Trophoblast cell (in vitro differentiated cells and primary cell): ENCODE measurements at regions not wholly inside any gene's neighbourhood (a gene's known extent, or its start where the extent isn't known, plus 50 kb on each side); places are given as distances from the start of the nearest gene placed in this dataset.

Experiments
- DNase-seq, 2 donors: peaks; one replicate each; pipeline ENCODE4 v3.0.0-alpha.2; 2016
- H2AFZ ChIP-seq: 2 replicates; pipeline ENCODE4 v1.6.1; 2013; ENCODE audit warnings: low read length, moderate library complexity, mild to moderate bottlenecking; ENCODE audit not compliant: insufficient read depth, poor library complexity
- H2AK5ac ChIP-seq: 2 replicates; pipeline ENCODE4 v1.6.1; 2013; ENCODE audit warnings: mild to moderate bottlenecking, low read length
- H2BK120ac ChIP-seq: 2 replicates; pipeline ENCODE4 v1.6.1; 2013; ENCODE audit warnings: low read length, mild to moderate bottlenecking, moderate library complexity; ENCODE audit not compliant: insufficient read depth, poor library complexity
- H2BK12ac ChIP-seq: 2 replicates; pipeline ENCODE4 v1.6.1; 2013; ENCODE audit warnings: mild to moderate bottlenecking, low read length, moderate library complexity
- H2BK5ac ChIP-seq: 2 replicates; pipeline ENCODE4 v1.6.1; 2013; ENCODE audit warnings: low read length, low read depth, moderate library complexity, mild to moderate bottlenecking; ENCODE audit not compliant: poor library complexity
- H3K14ac ChIP-seq: 2 replicates; pipeline ENCODE4 v1.6.1; 2013; ENCODE audit warnings: mild to moderate bottlenecking, low read length
- H3K18ac ChIP-seq: 2 replicates; pipeline ENCODE4 v1.6.1; 2013; ENCODE audit warnings: mild to moderate bottlenecking, low read length
- H3K23ac ChIP-seq: 2 replicates; pipeline ENCODE4 v1.6.1; 2013; ENCODE audit warnings: low read length
- H3K27ac ChIP-seq: 2 replicates; pipeline ENCODE4 v1.5.1; 2013; ENCODE audit warnings: low read depth, mild to moderate bottlenecking, inconsistent platforms, low read length, moderate library complexity
- H3K27me3 ChIP-seq: 2 replicates; pipeline ENCODE4 v1.6.1; 2013; ENCODE audit warnings: inconsistent platforms, mild to moderate bottlenecking, low read length, moderate library complexity; ENCODE audit not compliant: insufficient read depth
- H3K36me3 ChIP-seq, 2 experiments: 1 replicate in 1 of 2; 2 replicates in 1 of 2; pipeline ENCODE4 v1.6.1; 2013; ENCODE audit warnings: low read length in 2 of 2, mild to moderate bottlenecking in 2 of 2, moderate library complexity in 1 of 2; ENCODE audit not compliant: insufficient read depth in 2 of 2, control insufficient read depth in 1 of 2
- H3K4ac ChIP-seq: 2 replicates; pipeline ENCODE4 v1.6.1; 2013; ENCODE audit warnings: low read depth, mild to moderate bottlenecking, low read length, moderate library complexity
- H3K4me1 ChIP-seq, 2 experiments: 1 replicate in 1 of 2; 2 replicates in 1 of 2; pipeline ENCODE4 v1.6.1; 2013; ENCODE audit warnings: low read length in 2 of 2, mild to moderate bottlenecking in 2 of 2, moderate library complexity in 1 of 2; ENCODE audit not compliant: insufficient read depth in 2 of 2, control insufficient read depth in 1 of 2
- H3K4me2 ChIP-seq: 2 replicates; pipeline ENCODE4 v1.6.1; 2013; ENCODE audit warnings: inconsistent platforms, mild to moderate bottlenecking, low read length, moderate library complexity
- H3K4me3 ChIP-seq: 2 replicates; pipeline ENCODE4 v1.5.1; 2013; ENCODE audit warnings: mild to moderate bottlenecking, low read depth, low read length, inconsistent platforms
- H3K79me1 ChIP-seq: one replicate; pipeline ENCODE4 v1.6.1; 2013; ENCODE audit warnings: low read length
- H3K79me2 ChIP-seq: 2 replicates; pipeline ENCODE4 v1.6.1; 2013; ENCODE audit warnings: low read length, mild to moderate bottlenecking; ENCODE audit not compliant: control insufficient read depth, insufficient read depth, poor library complexity
- H3K9ac ChIP-seq: 2 replicates; pipeline ENCODE4 v1.6.1; 2013; ENCODE audit warnings: mild to moderate bottlenecking, low read length
- H3K9me3 ChIP-seq: 2 replicates; pipeline ENCODE4 v1.6.1; 2013; ENCODE audit warnings: low read depth, mild to moderate bottlenecking, control low read depth, inconsistent platforms, low read length; ENCODE audit not compliant: insufficient read depth
- H4K12ac ChIP-seq: 2 replicates; pipeline ENCODE4 v1.6.1; 2013; ENCODE audit warnings: low read depth, mild to moderate bottlenecking, low read length, moderate library complexity
- H4K8ac ChIP-seq: 2 replicates; pipeline ENCODE4 v1.6.1; 2013; ENCODE audit warnings: low read depth, mild to moderate bottlenecking, low read length, moderate library complexity
- H4K91ac ChIP-seq: one replicate; pipeline ENCODE4 v1.6.1; 2013; ENCODE audit warnings: low read depth, mild to moderate bottlenecking, low read length, moderate library complexity
- whole genome bisulfite sequencing: extraction: QIAGEN DNeasy Blood & Tissue Kit; methylation state at CpG from one replicate; pipeline ENCODE4 v1.1.7; 2013; ENCODE audit warnings: missing lambda C conversion rate; ENCODE audit not compliant: insufficient read length, insufficient coverage; ENCODE audit errors: extremely low coverage; 5-methylcytosine and 5-hydroxymethylcytosine counted together

- no peak overlapping the region for H4K12ac ChIP-seq
- no peak overlapping the region for H3K4me3 ChIP-seq
- H2BK120ac ChIP-seq = no peak overlapping the region
- H3K14ac ChIP-seq = no peak overlapping the region
- H3K79me2 ChIP-seq = no peaks in the 10 kb centered on the region
- no peak overlapping the region for H3K23ac ChIP-seq
- no peak overlapping the region for H2BK12ac ChIP-seq
- no peak overlapping the region for H3K18ac ChIP-seq
- no peak overlapping the region for H3K4me2 ChIP-seq
- no peak overlapping the region for H3K9ac ChIP-seq
- no peak overlapping the region for H4K91ac ChIP-seq
- no peaks in the 10 kb centered on the region for H3K27me3 ChIP-seq
- no peak overlapping the region for H4K8ac ChIP-seq
- H3K9me3 ChIP-seq = no peaks in the 10 kb centered on the region
- H3K4ac ChIP-seq = no peak overlapping the region
- H2AFZ ChIP-seq = no peak overlapping the region
- H2BK5ac ChIP-seq = no peak overlapping the region
- no peak overlapping the region for H3K27ac ChIP-seq
- no CpG with 5 or more reads among the region's 10 CpGs for WGBS
- DNase-seq = no peak
- H2AK5ac ChIP-seq = no peak overlapping the region
- H3K4me1 ChIP-seq = peaks cover 0 to 6% of the 10 kb centered on the region in 2 experiments
- H3K79me1 ChIP-seq = no peaks in the 10 kb centered on the region
- H3K36me3 ChIP-seq = no peaks in the 10 kb centered on the region
Measured at GRCh38 chr5:133882846-133883245, 85.6 kb downstream of the C5orf15 start.

- DNase-seq = no peak
- no CpG with 5 or more reads among the region's 6 CpGs for WGBS
- no peak overlapping the region for H2BK120ac ChIP-seq
- no peaks in the 10 kb centered on the region for H3K79me1 ChIP-seq
- H3K4ac ChIP-seq = no peak overlapping the region
- no peak overlapping the region for H3K14ac ChIP-seq
- no peak overlapping the region for H3K4me3 ChIP-seq
- H3K27ac ChIP-seq = no peak overlapping the region
- H3K9me3 ChIP-seq = no peaks in the 10 kb centered on the region
- no peak overlapping the region for H4K12ac ChIP-seq
- H3K4me2 ChIP-seq = no peak overlapping the region
- H2BK12ac ChIP-seq = no peak overlapping the region
- no peak overlapping the region for H2AK5ac ChIP-seq
- peaks cover 0 to 6% of the 10 kb centered on the region in 2 experiments for H3K4me1 ChIP-seq
- no peaks in the 10 kb centered on the region for H3K27me3 ChIP-seq
- no peak overlapping the region for H3K9ac ChIP-seq
- no peak overlapping the region for H4K91ac ChIP-seq
- H3K36me3 ChIP-seq = no peaks in the 10 kb centered on the region
- H3K79me2 ChIP-seq = no peaks in the 10 kb centered on the region
- H3K18ac ChIP-seq = no peak overlapping the region
- H3K23ac ChIP-seq = no peak overlapping the region
- no peak overlapping the region for H2AFZ ChIP-seq
- no peak overlapping the region for H2BK5ac ChIP-seq
- no peak overlapping the region for H4K8ac ChIP-seq
Measured at GRCh38 chr5:133882389-133882695, 86.1 kb downstream of the C5orf15 start.

- Histone ChIP-seq H2BK12ac (no peak overlapping the region), H2BK5ac (no peak overlapping the region), H3K27ac (no peak overlapping the region), H2AK5ac (no peak overlapping the region), H3K27me3 (no peaks in the 10 kb centered on the region), H3K14ac (no peak overlapping the region), H2BK120ac (no peak overlapping the region), H3K4me1 (peaks cover 0 to 6% of the 10 kb centered on the region in 2 experiments), H4K91ac (no peak overlapping the region), H3K9me3 (no peaks in the 10 kb centered on the region), H3K18ac (no peak overlapping the region), H3K4me2 (no peak overlapping the region), H3K4me3 (no peak overlapping the region), H2AFZ (no peak overlapping the region), H3K79me1 (no peaks in the 10 kb centered on the region), H3K9ac (no peak overlapping the region), H3K79me2 (no peaks in the 10 kb centered on the region), H3K36me3 (no peaks in the 10 kb centered on the region), H4K12ac (no peak overlapping the region), H3K4ac (no peak overlapping the region), H4K8ac (no peak overlapping the region), H3K23ac (no peak overlapping the region)
- WGBS = no CpG with 5 or more reads among the region's 15 CpGs
- DNase-seq = no peak
Measured at GRCh38 chr5:133881576-133882388, 86.6 kb downstream of the C5orf15 start.

- Histone ChIP-seq H3K4me1 (peaks cover 0 to 6% of the 10 kb centered on the region in 2 experiments), H3K4ac (no peak overlapping the region), H2BK12ac (no peak overlapping the region), H3K27me3 (no peaks in the 10 kb centered on the region), H2BK120ac (no peak overlapping the region), H3K4me2 (no peak overlapping the region), H4K12ac (no peak overlapping the region), H3K18ac (no peak overlapping the region), H3K79me1 (no peaks in the 10 kb centered on the region), H4K91ac (no peak overlapping the region), H3K9me3 (no peaks in the 10 kb centered on the region), H3K79me2 (no peaks in the 10 kb centered on the region), H2BK5ac (no peak overlapping the region), H3K23ac (no peak overlapping the region), H2AFZ (no peak overlapping the region), H4K8ac (no peak overlapping the region), H3K14ac (no peak overlapping the region), H2AK5ac (no peak overlapping the region), H3K27ac (no peak overlapping the region), H3K4me3 (no peak overlapping the region), H3K9ac (no peak overlapping the region), H3K36me3 (no peaks in the 10 kb centered on the region)
- no CpG with 5 or more reads among the region's 2 CpGs for WGBS
- DNase-seq = no peak
Measured at GRCh38 chr5:133878236-133878555, 90.2 kb downstream of the C5orf15 start.
